ENCODE measurements at regions not wholly inside any gene's neighbourhood (a gene's known extent, or its start where the extent isn't known, plus 50 kb on each side); places are given as distances from the start of the nearest gene placed in this dataset.
"Not testable (repeated sequence)": the region's sequence is repeated elsewhere in the genome, so short reads cannot be mapped to it uniquely, and the experiment has no call there.

DNA sequence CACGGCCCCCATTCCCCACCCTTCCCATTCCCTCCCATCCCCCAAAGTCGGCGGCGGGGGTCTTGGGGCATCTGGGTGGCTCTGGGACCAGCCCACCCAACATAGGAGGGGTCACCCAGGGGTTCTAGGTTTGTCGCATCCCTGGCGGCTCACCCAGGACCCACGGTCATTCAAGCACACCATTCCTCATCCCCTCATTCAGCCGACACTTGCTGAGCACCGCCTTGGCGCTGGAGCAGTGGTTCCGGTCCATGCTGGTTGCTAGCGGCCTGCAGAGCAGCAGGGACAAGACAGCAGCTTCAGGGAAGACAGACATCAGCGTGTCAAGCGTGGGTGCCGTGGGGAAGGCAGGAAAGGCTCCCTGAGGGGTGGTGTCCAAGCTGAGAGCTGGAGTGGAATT, 50.5 kb upstream of the OTOS start:
- Histone ChIP-seq H3K27me3 (no peaks in the 10 kb centered on the region), H3K36me3 (no peaks in the 10 kb centered on the region), H3K9me3 (no peaks in the 10 kb centered on the region), H3K4me3 (no peak overlapping the region), H3K4me1 (no peaks in the 10 kb centered on the region), H3K27ac (no peak overlapping the region), H3K9ac (ENCODE audit: low read depth in 2 of 2, low read length in 2 of 2) (no peak overlapping the region)
- no peak for DNase-seq
- intact Hi-C loops (cut with DNase I) = no loop called here
- TF ChIP-seq, protein P1, sequence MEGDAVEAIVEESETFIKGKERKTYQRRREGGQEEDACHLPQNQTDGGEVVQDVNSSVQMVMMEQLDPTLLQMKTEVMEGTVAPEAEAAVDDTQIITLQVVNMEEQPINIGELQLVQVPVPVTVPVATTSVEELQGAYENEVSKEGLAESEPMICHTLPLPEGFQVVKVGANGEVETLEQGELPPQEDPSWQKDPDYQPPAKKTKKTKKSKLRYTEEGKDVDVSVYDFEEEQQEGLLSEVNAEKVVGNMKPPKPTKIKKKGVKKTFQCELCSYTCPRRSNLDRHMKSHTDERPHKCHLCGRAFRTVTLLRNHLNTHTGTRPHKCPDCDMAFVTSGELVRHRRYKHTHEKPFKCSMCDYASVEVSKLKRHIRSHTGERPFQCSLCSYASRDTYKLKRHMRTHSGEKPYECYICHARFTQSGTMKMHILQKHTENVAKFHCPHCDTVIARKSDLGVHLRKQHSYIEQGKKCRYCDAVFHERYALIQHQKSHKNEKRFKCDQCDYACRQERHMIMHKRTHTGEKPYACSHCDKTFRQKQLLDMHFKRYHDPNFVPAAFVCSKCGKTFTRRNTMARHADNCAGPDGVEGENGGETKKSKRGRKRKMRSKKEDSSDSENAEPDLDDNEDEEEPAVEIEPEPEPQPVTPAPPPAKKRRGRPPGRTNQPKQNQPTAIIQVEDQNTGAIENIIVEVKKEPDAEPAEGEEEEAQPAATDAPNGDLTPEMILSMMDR (IDR thresholded peaks at IDR 0.05) = no peak

DNA sequence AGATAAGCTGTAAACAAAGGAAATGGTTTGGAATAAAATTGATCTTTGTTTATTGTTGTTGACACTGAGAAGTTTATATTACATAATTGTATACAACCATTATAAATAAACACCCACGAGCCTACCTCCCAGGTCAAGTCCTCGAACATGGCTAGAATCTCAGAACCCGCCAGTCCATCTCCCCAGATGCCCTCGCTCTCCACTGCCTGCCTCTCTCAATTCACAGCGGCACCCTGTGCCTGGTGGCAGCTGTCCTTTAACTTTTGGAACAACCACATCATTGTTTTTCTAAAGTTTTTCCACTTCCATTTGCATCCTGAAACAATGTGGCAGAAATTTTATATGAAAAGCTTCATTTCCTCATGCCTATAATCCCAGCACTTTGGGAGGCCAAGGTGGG, 52.2 kb upstream of the OTOS start:
- no peaks in the 10 kb centered on the region for H3K27me3 ChIP-seq
- H3K4me1 ChIP-seq = no peaks in the 10 kb centered on the region
- H3K9ac ChIP-seq (ENCODE audit: low read depth in 2 of 2, low read length in 2 of 2) = no peak overlapping the region
- intact Hi-C loops (cut with DNase I) = no loop called here
- no peaks in the 10 kb centered on the region for H3K36me3 ChIP-seq
- no peak overlapping the region for H3K4me3 ChIP-seq
- no peak for DNase-seq
- no peaks in the 10 kb centered on the region for H3K9me3 ChIP-seq
- H3K27ac ChIP-seq = no peak overlapping the region
- TF ChIP-seq, protein P1 (IDR thresholded peaks at IDR 0.05) = no peak

- H3K4me3 ChIP-seq; H3K4me1 ChIP-seq; H3K9ac ChIP-seq (ENCODE audit: low read depth in 2 of 2, low read length in 2 of 2); H3K27ac ChIP-seq; DNase-seq; H3K9me3 ChIP-seq; intact Hi-C loops (cut with DNase I); H3K36me3 ChIP-seq; H3K27me3 ChIP-seq: not testable (repeated sequence)
Measured at GRCh38 chr2:240194341-240194762, 53.9 kb upstream of the OTOS start.

- H3K36me3 ChIP-seq = no peaks in the 10 kb centered on the region
- TF ChIP-seq, protein P1 (IDR thresholded peaks at IDR 0.05) = no peak
- H3K27me3 ChIP-seq = no peaks in the 10 kb centered on the region
- H3K4me1 ChIP-seq = no peaks in the 10 kb centered on the region
- intact Hi-C loops (cut with DNase I) = no loop called here
- no peak overlapping the region for H3K4me3 ChIP-seq
- no peak overlapping the region for H3K9ac ChIP-seq (ENCODE audit: low read depth in 2 of 2, low read length in 2 of 2)
- DNase-seq = no peak
- H3K27ac ChIP-seq = no peak overlapping the region
- no peaks in the 10 kb centered on the region for H3K9me3 ChIP-seq
Measured at GRCh38 chr2:240195316-240195861, 54.9 kb upstream of the OTOS start.

- H3K9me3 ChIP-seq = no peaks in the 10 kb centered on the region
- H3K27me3 ChIP-seq = no peaks in the 10 kb centered on the region
- H3K4me1 ChIP-seq = no peaks in the 10 kb centered on the region
- intact Hi-C loops (cut with DNase I) = no loop called here
- no peaks in the 10 kb centered on the region for H3K36me3 ChIP-seq
- no peak for DNase-seq
- no peak overlapping the region for H3K4me3 ChIP-seq
- TF ChIP-seq, protein P1 (IDR thresholded peaks at IDR 0.05) = no peak
- H3K9ac ChIP-seq (ENCODE audit: low read depth in 2 of 2, low read length in 2 of 2) = no peak overlapping the region
- no peak overlapping the region for H3K27ac ChIP-seq
Measured at GRCh38 chr2:240196716-240197461, 56.4 kb upstream of the OTOS start.

DNA sequence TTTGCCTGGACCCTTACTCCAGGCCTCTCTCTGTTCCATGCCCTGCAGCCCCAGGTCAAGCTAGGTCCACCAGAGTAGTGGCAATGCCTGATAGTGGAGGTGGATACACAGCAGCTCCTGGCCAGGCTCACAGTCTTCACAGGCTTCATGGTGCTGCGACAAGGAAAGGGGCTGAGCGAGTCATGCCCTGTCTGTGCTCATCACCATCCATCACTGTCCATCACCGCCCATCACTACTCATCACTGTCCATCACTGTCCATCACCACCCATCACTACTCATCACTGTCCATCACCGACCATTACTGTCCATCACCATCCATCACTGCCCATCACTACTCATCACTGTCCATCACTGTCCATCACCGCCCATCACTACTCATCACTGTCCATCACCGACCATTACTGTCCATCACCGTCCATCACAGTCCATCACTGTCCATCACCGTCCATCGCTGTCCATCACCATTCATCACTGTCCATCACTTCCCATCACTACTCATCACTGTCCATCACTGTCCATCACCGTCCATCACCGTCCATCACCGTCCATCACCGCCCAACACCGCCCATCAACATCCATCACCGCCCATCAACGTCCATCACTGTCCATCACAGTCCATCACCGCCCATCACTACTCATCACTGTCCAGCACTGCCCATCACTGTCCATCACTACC, 57.1 kb upstream of the OTOS start:
- intact Hi-C loops (cut with DNase I) = no loop called here
- Histone ChIP-seq H3K27ac (no peak overlapping the region), H3K9me3 (no peaks in the 10 kb centered on the region), H3K27me3 (no peaks in the 10 kb centered on the region), H3K4me1 (no peaks in the 10 kb centered on the region), H3K36me3 (no peaks in the 10 kb centered on the region), H3K4me3 (no peak overlapping the region), H3K9ac (ENCODE audit: low read depth in 2 of 2, low read length in 2 of 2) (no peak overlapping the region)
- no peak for DNase-seq
- TF ChIP-seq, protein P1 (IDR thresholded peaks at IDR 0.05) = no peak

Data from colonic mucosa (tissue), 4 donors.